ENCODE measurements at regions not wholly inside any gene's neighbourhood (a gene's known extent, or its start where the extent isn't known, plus 50 kb on each side); places are given as distances from the start of the nearest gene placed in this dataset.
"Not testable (repeated sequence)": the region's sequence is repeated elsewhere in the genome, so short reads cannot be mapped to it uniquely, and the experiment has no call there.

DNA sequence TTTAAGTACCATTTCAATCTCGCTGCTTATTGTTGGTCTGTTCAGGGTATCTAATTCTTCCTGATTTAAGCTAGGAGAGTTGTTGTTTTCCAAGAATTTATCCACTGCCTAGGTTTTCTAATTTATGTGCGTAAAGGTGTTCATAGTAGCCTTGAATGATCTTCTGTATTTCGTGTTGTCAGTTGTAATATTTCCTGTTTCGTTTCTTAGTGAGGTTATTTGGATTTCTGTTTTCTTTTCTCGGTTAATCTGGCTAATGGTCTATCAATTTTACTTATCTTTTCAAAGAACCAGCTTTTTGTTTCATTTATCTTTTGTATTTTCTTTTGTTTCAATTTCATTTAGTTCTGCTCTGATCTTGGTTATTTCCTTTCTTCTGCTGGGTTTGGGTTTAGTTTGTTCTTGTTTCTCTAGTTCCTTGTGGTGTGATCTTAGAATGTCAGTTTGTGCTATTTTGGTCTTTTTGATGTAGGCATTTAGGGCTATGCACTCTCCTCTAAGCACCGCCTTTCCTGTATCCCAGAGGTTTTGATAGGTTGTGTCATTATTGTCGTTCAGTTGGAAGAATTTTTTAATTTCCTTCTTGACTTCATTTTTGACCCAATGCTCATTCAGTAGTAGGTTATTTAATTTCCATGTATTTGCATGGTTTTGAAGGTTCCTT is 92.5 kb upstream of the CSRP2 start:
- H3K4me1 ChIP-seq (ENCODE audit: control insufficient read depth in 1 of 2, insufficient read depth in 2 of 2, low read length in 2 of 2); H3K4me2 ChIP-seq (ENCODE audit: low read length); CTCF ChIA-PET; POLR2A ChIA-PET; H3K9me3 ChIP-seq (ENCODE audit: control insufficient read depth in 1 of 2, insufficient read depth in 1 of 2, low read depth in 1 of 2, low read length in 2 of 2); H4K20me1 ChIP-seq (ENCODE audit: insufficient read depth); H3K27ac ChIP-seq (ENCODE audit: low read depth, low read length); BruUV-seq (replicated peaks); H2AFZ ChIP-seq (ENCODE audit: low read depth, low read length, poor library complexity, severe bottlenecking); H3K9me2 ChIP-seq (ENCODE audit: insufficient read depth); H3K27me3 ChIP-seq (ENCODE audit: insufficient read depth, low read length); DNase-seq (ENCODE audit: low read depth, low spot score); H3K79me2 ChIP-seq (ENCODE audit: insufficient read depth, low read length); H3K4me3 ChIP-seq (replicated peaks in 1 of 2; ENCODE audit: low read depth in 1 of 2, low read length in 2 of 2); H3K9ac ChIP-seq (ENCODE audit: low read length); intact Hi-C loops (cut with micrococcal nuclease); H3K36me3 ChIP-seq (ENCODE audit: control insufficient read depth in 1 of 2, insufficient read depth in 2 of 2, low read length in 2 of 2); ATAC-seq: not testable (repeated sequence)
- RAD21 ChIA-PET (ENCODE audit: low non-redundant PET in 1 of 2, low total read pairs in 2 of 2, uncharacterized antibody in 2 of 2, unreplicated experiment in 2 of 2): interaction anchor here in 1 of 2 experiments (0.6 kb wide), 1 partner anchor 24 kb away, joined by 4 read pairs; no protein-coding TSS in a partner anchor

DNA sequence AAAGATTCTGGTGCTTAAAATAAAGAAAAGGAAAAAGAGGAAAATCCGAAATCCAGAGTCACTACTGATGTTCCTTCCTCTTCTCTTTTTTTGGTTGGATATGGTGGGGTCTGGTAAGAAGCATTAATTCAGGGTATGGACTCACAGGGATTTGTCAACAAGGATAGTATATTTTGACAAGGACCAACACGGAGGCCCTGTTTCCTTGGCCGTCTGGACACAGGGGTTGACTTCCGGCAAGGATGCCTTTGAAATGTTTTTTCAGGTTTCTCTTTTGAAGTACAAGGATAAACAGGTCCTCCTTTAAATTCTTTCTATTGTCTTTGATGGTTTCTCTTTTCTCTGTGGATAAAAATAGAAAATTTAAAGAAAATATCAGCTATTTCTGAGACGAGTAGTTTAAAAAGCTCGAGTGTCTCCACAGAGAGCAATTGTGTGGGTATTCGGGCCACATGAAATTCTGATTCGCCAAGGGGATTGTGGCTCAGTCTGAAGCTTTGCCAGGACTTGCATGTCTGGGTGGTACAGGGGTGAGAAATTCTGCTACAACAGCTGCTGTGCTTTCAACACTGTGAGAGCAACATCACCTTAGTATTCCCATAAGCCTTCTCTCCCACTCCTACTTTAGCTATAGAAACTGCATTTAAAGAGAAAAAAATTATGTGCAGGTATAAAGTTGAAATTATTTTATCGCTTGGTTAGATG is 88.5 kb upstream of the CSRP2 start:
- CTCF ChIA-PET: no interaction called here
- Histone ChIP-seq H3K79me2 (ENCODE audit: insufficient read depth, low read length) (no peaks in the 10 kb centered on the region), H3K4me1 (ENCODE audit: control insufficient read depth in 1 of 2, insufficient read depth in 2 of 2, low read length in 2 of 2) (no peaks in the 10 kb centered on the region), H3K9me2 (ENCODE audit: insufficient read depth) (no peaks in the 10 kb centered on the region), H3K27ac (ENCODE audit: low read depth, low read length) (no peak overlapping the region), H3K9me3 (ENCODE audit: control insufficient read depth in 1 of 2, insufficient read depth in 1 of 2, low read depth in 1 of 2, low read length in 2 of 2) (no peaks in the 10 kb centered on the region), H3K4me3 (replicated peaks in 1 of 2; ENCODE audit: low read depth in 1 of 2, low read length in 2 of 2) (no peak overlapping the region), H3K36me3 (ENCODE audit: control insufficient read depth in 1 of 2, insufficient read depth in 2 of 2, low read length in 2 of 2) (no peaks in the 10 kb centered on the region), H2AFZ (ENCODE audit: low read depth, low read length, poor library complexity, severe bottlenecking) (no peak overlapping the region), H4K20me1 (ENCODE audit: insufficient read depth) (no peaks in the 10 kb centered on the region), H3K27me3 (ENCODE audit: insufficient read depth, low read length) (no peaks in the 10 kb centered on the region), H3K4me2 (ENCODE audit: low read length) (no peak overlapping the region), H3K9ac (ENCODE audit: low read length) (no peak overlapping the region)
- ATAC-seq (no peak), DNase-seq (ENCODE audit: low read depth, low spot score) (no peak)
- POLR2A ChIA-PET: no interaction called here
- TF ChIP-seq, protein P1, sequence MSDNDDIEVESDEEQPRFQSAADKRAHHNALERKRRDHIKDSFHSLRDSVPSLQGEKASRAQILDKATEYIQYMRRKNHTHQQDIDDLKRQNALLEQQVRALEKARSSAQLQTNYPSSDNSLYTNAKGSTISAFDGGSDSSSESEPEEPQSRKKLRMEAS (IDR thresholded peaks at IDR 0.05): no peak
- TF ChIP-seq RAD21 (IDR thresholded peaks at IDR 0.05; ENCODE audit: low read depth) (no peak), CBX3 (IDR thresholded peaks at IDR 0.05; ENCODE audit: low read depth) (no peak), TCF7L2 (IDR thresholded peaks at IDR 0.05; ENCODE audit: borderline replicate concordance, extremely low read depth, insufficient read depth, insufficient read length) (no peak), POLR2AphosphoS5 (IDR thresholded peaks at IDR 0.05; ENCODE audit: low read depth, low read length) (no peak), CEBPB (IDR thresholded peaks at IDR 0.05; ENCODE audit: low read depth) (no peak), ELF1 (IDR thresholded peaks at IDR 0.05; ENCODE audit: borderline replicate concordance, low read depth) (no peak), JUND (IDR thresholded peaks at IDR 0.05) (no peak), ZNF274 (IDR thresholded peaks at IDR 0.05; ENCODE audit: low read depth, low read length) (no peak), SRF (IDR thresholded peaks at IDR 0.05; ENCODE audit: low read depth) (no peak), FOSL1 (IDR thresholded peaks at IDR 0.05; ENCODE audit: low read depth) (no peak), EZH2phosphoT487 (IDR thresholded peaks at IDR 0.05; ENCODE audit: borderline replicate concordance) (no peak)
- TF ChIP-seq, protein P2, sequence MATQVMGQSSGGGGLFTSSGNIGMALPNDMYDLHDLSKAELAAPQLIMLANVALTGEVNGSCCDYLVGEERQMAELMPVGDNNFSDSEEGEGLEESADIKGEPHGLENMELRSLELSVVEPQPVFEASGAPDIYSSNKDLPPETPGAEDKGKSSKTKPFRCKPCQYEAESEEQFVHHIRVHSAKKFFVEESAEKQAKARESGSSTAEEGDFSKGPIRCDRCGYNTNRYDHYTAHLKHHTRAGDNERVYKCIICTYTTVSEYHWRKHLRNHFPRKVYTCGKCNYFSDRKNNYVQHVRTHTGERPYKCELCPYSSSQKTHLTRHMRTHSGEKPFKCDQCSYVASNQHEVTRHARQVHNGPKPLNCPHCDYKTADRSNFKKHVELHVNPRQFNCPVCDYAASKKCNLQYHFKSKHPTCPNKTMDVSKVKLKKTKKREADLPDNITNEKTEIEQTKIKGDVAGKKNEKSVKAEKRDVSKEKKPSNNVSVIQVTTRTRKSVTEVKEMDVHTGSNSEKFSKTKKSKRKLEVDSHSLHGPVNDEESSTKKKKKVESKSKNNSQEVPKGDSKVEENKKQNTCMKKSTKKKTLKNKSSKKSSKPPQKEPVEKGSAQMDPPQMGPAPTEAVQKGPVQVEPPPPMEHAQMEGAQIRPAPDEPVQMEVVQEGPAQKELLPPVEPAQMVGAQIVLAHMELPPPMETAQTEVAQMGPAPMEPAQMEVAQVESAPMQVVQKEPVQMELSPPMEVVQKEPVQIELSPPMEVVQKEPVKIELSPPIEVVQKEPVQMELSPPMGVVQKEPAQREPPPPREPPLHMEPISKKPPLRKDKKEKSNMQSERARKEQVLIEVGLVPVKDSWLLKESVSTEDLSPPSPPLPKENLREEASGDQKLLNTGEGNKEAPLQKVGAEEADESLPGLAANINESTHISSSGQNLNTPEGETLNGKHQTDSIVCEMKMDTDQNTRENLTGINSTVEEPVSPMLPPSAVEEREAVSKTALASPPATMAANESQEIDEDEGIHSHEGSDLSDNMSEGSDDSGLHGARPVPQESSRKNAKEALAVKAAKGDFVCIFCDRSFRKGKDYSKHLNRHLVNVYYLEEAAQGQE (IDR thresholded peaks at IDR 0.05; ENCODE audit: low read depth): no peak
- no TSS peak for BruUV-seq (replicated peaks)
- intact Hi-C loops (cut with micrococcal nuclease): no loop called here
- RAD21 ChIA-PET (ENCODE audit: low non-redundant PET in 1 of 2, low total read pairs in 2 of 2, uncharacterized antibody in 2 of 2, unreplicated experiment in 2 of 2): interaction anchor here in 1 of 2 experiments (1.2 kb wide), 1 partner anchor 44 kb away, joined by 3 read pairs; no protein-coding TSS in a partner anchor

All from HCT116 (cell line).